ENCODE measurements at regions not wholly inside any gene's neighbourhood (a gene's known extent, or its start where the extent isn't known, plus 50 kb on each side); places are given as distances from the start of the nearest gene placed in this dataset.

DNA sequence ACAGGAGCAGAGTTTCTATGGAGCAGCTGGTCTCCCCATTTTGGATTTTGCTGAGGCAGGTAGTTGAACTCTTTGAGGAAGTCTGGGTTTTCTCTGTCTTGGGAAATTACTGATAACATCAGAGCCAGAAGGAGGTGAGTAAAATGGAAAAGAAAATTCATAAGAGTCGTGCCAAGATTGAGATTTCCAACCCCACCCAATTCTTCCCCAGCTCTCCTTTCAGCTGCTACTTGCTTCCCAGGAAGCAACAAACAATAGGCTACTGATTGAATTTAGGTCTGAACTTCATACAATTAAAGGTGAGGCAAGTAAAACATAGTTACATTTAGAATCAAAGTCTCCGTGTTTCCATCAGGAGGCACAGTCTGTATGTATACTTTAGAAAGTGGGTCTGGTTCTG is 54.6 kb upstream of the EOLA2 start:
- ATAC-seq (no peak), DNase-seq (no peak)
- Histone ChIP-seq H3K4me3 (ENCODE audit: low read length) (no peak overlapping the region), H3K27me3 (ENCODE audit: control insufficient read depth, insufficient read depth, low read length) (no peaks in the 10 kb centered on the region), H3K36me3 (ENCODE audit: control insufficient read depth, insufficient read depth, low read length) (no peaks in the 10 kb centered on the region), H3K27ac (ENCODE audit: low read length) (no peak overlapping the region), H3K9me3 (ENCODE audit: control insufficient read depth, insufficient read depth, low read length) (no peaks in the 10 kb centered on the region), H3K4me1 (ENCODE audit: control insufficient read depth, insufficient read depth, low read length) (no peaks in the 10 kb centered on the region)
- Mint-ChIP-seq H3K27ac (no peak overlapping the region), H3K27me3 (ENCODE audit: low read depth in 2 of 2) (no peaks in the 10 kb centered on the region), H3K9me3 (no peaks in the 10 kb centered on the region), H3K36me3 (no peaks in the 10 kb centered on the region), H3K4me1 (peaks cover 0 to 15% of the 10 kb centered on the region in 2 donors), H3K4me3 (no peak overlapping the region)
- intact Hi-C loops (cut with micrococcal nuclease) = no loop called here
- TF ChIP-seq, protein P1, sequence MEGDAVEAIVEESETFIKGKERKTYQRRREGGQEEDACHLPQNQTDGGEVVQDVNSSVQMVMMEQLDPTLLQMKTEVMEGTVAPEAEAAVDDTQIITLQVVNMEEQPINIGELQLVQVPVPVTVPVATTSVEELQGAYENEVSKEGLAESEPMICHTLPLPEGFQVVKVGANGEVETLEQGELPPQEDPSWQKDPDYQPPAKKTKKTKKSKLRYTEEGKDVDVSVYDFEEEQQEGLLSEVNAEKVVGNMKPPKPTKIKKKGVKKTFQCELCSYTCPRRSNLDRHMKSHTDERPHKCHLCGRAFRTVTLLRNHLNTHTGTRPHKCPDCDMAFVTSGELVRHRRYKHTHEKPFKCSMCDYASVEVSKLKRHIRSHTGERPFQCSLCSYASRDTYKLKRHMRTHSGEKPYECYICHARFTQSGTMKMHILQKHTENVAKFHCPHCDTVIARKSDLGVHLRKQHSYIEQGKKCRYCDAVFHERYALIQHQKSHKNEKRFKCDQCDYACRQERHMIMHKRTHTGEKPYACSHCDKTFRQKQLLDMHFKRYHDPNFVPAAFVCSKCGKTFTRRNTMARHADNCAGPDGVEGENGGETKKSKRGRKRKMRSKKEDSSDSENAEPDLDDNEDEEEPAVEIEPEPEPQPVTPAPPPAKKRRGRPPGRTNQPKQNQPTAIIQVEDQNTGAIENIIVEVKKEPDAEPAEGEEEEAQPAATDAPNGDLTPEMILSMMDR (IDR thresholded peaks at IDR 0.05) = no peak
- WGBS (ENCODE audit: insufficient coverage) = no CpG with 5 or more reads among the region's 2 CpGs

DNA sequence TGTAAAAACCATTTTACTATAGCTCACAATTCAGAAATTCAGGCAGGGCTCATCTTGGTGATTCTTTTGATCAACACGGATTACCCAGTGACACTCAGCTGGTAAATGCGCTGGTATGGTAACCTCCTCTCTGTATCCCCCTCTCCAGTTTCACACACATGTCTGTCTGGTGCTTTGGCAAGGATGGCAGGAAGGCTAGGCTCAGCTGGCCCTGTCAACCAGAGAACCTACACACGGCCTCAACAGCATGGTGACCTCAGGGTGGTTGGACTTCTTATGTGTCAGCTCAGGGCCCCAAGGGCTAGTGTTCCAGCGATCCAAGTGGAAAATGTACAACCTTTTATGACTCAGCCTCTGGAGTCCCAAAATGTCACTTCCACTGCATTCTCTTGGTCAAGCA is 55.7 kb upstream of the EOLA2 start:
- H3K36me3 Mint-ChIP-seq = no peaks in the 10 kb centered on the region
- Histone ChIP-seq H3K4me3 (ENCODE audit: low read length) (no peak overlapping the region), H3K9me3 (ENCODE audit: control insufficient read depth, insufficient read depth, low read length) (no peaks in the 10 kb centered on the region), H3K4me1 (ENCODE audit: control insufficient read depth, insufficient read depth, low read length) (no peaks in the 10 kb centered on the region), H3K27ac (ENCODE audit: low read length) (no peak overlapping the region), H3K27me3 (ENCODE audit: control insufficient read depth, insufficient read depth, low read length) (no peaks in the 10 kb centered on the region), H3K36me3 (ENCODE audit: control insufficient read depth, insufficient read depth, low read length) (no peaks in the 10 kb centered on the region)
- H3K27ac Mint-ChIP-seq = no peak overlapping the region
- no peak for ATAC-seq
- 99% methylated on average over 4 of the region's 4 CpGs for WGBS (ENCODE audit: insufficient coverage)
- H3K4me3 Mint-ChIP-seq = no peak overlapping the region
- no peaks in the 10 kb centered on the region for H3K27me3 Mint-ChIP-seq (ENCODE audit: low read depth in 2 of 2)
- no peaks in the 10 kb centered on the region for H3K9me3 Mint-ChIP-seq
- intact Hi-C loops (cut with micrococcal nuclease) = no loop called here
- H3K4me1 Mint-ChIP-seq = peaks cover 0 to 15% of the 10 kb centered on the region in 2 donors
- TF ChIP-seq, protein P1 (IDR thresholded peaks at IDR 0.05) = no peak
- DNase-seq = no peak

DNA sequence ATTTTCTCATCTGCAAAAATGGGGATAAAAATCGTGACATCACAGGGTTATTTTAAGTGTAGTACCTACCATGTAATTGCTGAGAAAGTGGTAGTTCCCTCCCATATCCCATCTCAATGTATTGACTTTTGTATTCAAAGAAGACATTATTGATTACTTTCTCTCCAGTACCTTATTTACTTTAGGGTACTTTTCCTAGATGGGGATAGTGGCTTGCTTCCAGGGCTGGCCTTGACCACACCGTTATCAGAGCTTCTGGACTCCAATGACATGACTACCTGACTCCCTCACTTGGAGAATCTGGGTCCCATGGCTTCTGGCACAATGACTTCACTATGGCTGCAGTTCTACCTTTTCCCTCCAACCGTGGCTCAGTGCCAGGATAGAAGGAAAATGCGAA is 58.2 kb upstream of the EOLA2 start:
- H3K4me3 Mint-ChIP-seq = no peak overlapping the region
- Histone ChIP-seq H3K27me3 (ENCODE audit: control insufficient read depth, insufficient read depth, low read length) (no peaks in the 10 kb centered on the region), H3K27ac (ENCODE audit: low read length) (no peak overlapping the region), H3K36me3 (ENCODE audit: control insufficient read depth, insufficient read depth, low read length) (no peaks in the 10 kb centered on the region), H3K4me1 (ENCODE audit: control insufficient read depth, insufficient read depth, low read length) (no peaks in the 10 kb centered on the region), H3K4me3 (ENCODE audit: low read length) (no peak overlapping the region), H3K9me3 (ENCODE audit: control insufficient read depth, insufficient read depth, low read length) (no peaks in the 10 kb centered on the region)
- no peaks in the 10 kb centered on the region for H3K9me3 Mint-ChIP-seq
- intact Hi-C loops (cut with micrococcal nuclease) = no loop called here
- H3K27ac Mint-ChIP-seq = no peak overlapping the region
- H3K4me1 Mint-ChIP-seq = peaks cover 0 to 5% of the 10 kb centered on the region in 2 donors
- H3K36me3 Mint-ChIP-seq = no peaks in the 10 kb centered on the region
- 100% methylated on average over 1 of the region's 4 CpGs for WGBS (ENCODE audit: insufficient coverage)
- TF ChIP-seq, protein P1 (IDR thresholded peaks at IDR 0.05) = no peak
- no peak for ATAC-seq
- no peaks in the 10 kb centered on the region for H3K27me3 Mint-ChIP-seq (ENCODE audit: low read depth in 2 of 2)
- DNase-seq = no peak

DNA sequence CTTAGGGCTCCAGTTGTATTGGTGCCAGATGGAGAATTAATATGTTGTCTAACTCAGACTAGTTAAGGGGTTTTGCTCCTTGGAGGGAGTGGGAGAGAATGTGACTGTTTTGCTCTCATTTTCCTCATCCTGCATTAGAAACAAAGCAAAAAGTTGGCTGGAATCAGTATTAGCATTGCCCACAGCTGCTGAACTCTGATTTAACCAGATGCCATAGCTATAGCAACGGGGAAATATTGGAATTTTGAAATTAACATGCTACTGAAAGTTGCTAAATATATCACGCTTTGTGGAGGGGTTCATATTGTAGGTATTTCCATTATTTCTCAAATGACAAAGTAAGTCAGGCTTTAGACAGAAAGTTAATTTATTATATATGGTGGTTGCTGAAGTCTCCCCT is 66.7 kb upstream of the EOLA2 start:
- no peaks in the 10 kb centered on the region for H3K36me3 ChIP-seq (ENCODE audit: control insufficient read depth, insufficient read depth, low read length)
- TF ChIP-seq, protein P1 (IDR thresholded peaks at IDR 0.05) = no peak
- no peaks in the 10 kb centered on the region for H3K4me1 ChIP-seq (ENCODE audit: control insufficient read depth, insufficient read depth, low read length)
- H3K27ac ChIP-seq (ENCODE audit: low read length) = no peak overlapping the region
- Mint-ChIP-seq H3K9me3 (no peaks in the 10 kb centered on the region), H3K4me3 (no peak overlapping the region), H3K27me3 (ENCODE audit: low read depth in 2 of 2) (no peaks in the 10 kb centered on the region), H3K36me3 (no peaks in the 10 kb centered on the region), H3K27ac (no peak overlapping the region), H3K4me1 (no peaks in the 10 kb centered on the region)
- H3K27me3 ChIP-seq (ENCODE audit: control insufficient read depth, insufficient read depth, low read length) = no peaks in the 10 kb centered on the region
- DNase-seq (no peak), ATAC-seq (no peak)
- WGBS (ENCODE audit: insufficient coverage) = 100% methylated on average over 1 of the region's 2 CpGs
- intact Hi-C loops (cut with micrococcal nuclease) = no loop called here
- H3K4me3 ChIP-seq (ENCODE audit: low read length) = no peak overlapping the region
- no peaks in the 10 kb centered on the region for H3K9me3 ChIP-seq (ENCODE audit: control insufficient read depth, insufficient read depth, low read length)

Measured in natural killer cell (primary cell).